ENCODE measurements at regions not wholly inside any gene's neighbourhood (a gene's known extent, or its start where the extent isn't known, plus 50 kb on each side); places are given as distances from the start of the nearest gene placed in this dataset.

DNA sequence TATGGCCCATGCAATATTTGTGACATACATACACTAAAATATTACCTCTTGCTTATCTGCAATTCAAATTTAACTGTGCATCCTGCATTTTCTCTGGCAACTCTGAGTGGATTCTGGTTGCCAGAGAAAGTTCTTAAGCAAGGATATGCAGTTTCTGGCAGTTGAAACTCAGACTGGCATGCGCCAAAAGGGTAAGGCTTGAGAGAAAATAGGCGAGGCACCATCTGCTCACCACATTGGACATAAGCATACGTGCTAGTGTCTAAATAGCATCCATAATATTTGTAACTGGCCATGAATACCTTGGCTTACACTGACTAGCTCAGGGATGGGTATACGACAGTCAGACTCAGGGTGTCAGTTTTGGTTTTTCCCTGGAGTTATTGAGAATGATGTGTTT lies 465.1 kb downstream of the DOK5 start:
- Mint-ChIP-seq H3K27me3 (ENCODE audit: insufficient read depth, low read depth, poor library complexity) (peaks cover 3% of the 10 kb centered on the region), H3K27ac (no peak overlapping the region), H3K4me1 (no peaks in the 10 kb centered on the region), H3K4me3 (no peak overlapping the region), H3K36me3 (ENCODE audit: low read depth) (peaks cover 34% of the 10 kb centered on the region), H3K9me3 (peaks cover 89% of the 10 kb centered on the region)
- H3K9me2 ChIP-seq (ENCODE audit: insufficient read depth), result no peaks in the 10 kb centered on the region
- TF ChIP-seq, protein P1, sequence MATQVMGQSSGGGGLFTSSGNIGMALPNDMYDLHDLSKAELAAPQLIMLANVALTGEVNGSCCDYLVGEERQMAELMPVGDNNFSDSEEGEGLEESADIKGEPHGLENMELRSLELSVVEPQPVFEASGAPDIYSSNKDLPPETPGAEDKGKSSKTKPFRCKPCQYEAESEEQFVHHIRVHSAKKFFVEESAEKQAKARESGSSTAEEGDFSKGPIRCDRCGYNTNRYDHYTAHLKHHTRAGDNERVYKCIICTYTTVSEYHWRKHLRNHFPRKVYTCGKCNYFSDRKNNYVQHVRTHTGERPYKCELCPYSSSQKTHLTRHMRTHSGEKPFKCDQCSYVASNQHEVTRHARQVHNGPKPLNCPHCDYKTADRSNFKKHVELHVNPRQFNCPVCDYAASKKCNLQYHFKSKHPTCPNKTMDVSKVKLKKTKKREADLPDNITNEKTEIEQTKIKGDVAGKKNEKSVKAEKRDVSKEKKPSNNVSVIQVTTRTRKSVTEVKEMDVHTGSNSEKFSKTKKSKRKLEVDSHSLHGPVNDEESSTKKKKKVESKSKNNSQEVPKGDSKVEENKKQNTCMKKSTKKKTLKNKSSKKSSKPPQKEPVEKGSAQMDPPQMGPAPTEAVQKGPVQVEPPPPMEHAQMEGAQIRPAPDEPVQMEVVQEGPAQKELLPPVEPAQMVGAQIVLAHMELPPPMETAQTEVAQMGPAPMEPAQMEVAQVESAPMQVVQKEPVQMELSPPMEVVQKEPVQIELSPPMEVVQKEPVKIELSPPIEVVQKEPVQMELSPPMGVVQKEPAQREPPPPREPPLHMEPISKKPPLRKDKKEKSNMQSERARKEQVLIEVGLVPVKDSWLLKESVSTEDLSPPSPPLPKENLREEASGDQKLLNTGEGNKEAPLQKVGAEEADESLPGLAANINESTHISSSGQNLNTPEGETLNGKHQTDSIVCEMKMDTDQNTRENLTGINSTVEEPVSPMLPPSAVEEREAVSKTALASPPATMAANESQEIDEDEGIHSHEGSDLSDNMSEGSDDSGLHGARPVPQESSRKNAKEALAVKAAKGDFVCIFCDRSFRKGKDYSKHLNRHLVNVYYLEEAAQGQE (IDR thresholded peaks at IDR 0.05; ENCODE audit: unreplicated experiment), result no peak
- no peak for TF ChIP-seq NANOG (IDR thresholded peaks at IDR 0.05; ENCODE audit: borderline replicate concordance)
- TF ChIP-seq, protein P2, sequence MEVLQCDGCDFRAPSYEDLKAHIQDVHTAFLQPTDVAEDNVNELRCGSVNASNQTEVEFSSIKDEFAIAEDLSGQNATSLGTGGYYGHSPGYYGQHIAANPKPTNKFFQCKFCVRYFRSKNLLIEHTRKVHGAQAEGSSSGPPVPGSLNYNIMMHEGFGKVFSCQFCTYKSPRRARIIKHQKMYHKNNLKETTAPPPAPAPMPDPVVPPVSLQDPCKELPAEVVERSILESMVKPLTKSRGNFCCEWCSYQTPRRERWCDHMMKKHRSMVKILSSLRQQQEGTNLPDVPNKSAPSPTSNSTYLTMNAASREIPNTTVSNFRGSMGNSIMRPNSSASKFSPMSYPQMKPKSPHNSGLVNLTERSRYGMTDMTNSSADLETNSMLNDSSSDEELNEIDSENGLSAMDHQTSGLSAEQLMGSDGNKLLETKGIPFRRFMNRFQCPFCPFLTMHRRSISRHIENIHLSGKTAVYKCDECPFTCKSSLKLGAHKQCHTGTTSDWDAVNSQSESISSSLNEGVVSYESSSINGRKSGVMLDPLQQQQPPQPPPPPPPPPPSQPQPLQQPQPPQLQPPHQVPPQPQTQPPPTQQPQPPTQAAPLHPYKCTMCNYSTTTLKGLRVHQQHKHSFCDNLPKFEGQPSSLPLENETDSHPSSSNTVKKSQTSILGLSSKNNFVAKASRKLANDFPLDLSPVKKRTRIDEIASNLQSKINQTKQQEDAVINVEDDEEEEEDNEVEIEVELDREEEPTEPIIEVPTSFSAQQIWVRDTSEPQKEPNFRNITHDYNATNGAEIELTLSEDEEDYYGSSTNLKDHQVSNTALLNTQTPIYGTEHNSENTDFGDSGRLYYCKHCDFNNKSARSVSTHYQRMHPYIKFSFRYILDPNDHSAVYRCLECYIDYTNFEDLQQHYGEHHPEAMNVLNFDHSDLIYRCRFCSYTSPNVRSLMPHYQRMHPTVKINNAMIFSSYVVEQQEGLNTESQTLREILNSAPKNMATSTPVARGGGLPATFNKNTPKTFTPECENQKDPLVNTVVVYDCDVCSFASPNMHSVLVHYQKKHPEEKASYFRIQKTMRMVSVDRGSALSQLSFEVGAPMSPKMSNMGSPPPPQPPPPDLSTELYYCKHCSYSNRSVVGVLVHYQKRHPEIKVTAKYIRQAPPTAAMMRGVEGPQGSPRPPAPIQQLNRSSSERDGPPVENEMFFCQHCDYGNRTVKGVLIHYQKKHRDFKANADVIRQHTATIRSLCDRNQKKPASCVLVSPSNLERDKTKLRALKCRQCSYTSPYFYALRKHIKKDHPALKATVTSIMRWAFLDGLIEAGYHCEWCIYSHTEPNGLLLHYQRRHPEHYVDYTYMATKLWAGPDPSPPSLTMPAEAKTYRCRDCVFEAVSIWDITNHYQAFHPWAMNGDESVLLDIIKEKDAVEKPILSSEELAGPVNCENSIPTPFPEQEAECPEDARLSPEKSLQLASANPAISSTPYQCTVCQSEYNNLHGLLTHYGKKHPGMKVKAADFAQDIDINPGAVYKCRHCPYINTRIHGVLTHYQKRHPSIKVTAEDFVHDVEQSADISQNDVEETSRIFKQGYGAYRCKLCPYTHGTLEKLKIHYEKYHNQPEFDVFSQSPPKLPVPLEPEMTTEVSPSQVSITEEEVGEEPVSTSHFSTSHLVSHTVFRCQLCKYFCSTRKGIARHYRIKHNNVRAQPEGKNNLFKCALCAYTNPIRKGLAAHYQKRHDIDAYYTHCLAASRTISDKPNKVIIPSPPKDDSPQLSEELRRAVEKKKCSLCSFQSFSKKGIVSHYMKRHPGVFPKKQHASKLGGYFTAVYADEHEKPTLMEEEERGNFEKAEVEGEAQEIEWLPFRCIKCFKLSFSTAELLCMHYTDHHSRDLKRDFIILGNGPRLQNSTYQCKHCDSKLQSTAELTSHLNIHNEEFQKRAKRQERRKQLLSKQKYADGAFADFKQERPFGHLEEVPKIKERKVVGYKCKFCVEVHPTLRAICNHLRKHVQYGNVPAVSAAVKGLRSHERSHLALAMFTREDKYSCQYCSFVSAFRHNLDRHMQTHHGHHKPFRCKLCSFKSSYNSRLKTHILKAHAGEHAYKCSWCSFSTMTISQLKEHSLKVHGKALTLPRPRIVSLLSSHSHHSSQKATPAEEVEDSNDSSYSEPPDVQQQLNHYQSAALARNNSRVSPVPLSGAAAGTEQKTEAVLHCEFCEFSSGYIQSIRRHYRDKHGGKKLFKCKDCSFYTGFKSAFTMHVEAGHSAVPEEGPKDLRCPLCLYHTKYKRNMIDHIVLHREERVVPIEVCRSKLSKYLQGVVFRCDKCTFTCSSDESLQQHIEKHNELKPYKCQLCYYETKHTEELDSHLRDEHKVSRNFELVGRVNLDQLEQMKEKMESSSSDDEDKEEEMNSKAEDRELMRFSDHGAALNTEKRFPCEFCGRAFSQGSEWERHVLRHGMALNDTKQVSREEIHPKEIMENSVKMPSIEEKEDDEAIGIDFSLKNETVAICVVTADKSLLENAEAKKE (CRISPR knock-in tag; IDR thresholded peaks at IDR 0.05), result no peak
- TF ChIP-seq POLR2AphosphoS5 (IDR thresholded peaks at IDR 0.05; ENCODE audit: low read depth), result no peak
- no peak for TF ChIP-seq ZNF331 (CRISPR knock-in tag; IDR thresholded peaks at IDR 0.05; ENCODE audit: low read depth)
- TF ChIP-seq ZNF114 (CRISPR knock-in tag; IDR thresholded peaks at IDR 0.05), result no peak
- TF ChIP-seq STAT1 (IDR thresholded peaks at IDR 0.05; ENCODE audit: unreplicated experiment), result no peak
- TF ChIP-seq, protein P3, sequence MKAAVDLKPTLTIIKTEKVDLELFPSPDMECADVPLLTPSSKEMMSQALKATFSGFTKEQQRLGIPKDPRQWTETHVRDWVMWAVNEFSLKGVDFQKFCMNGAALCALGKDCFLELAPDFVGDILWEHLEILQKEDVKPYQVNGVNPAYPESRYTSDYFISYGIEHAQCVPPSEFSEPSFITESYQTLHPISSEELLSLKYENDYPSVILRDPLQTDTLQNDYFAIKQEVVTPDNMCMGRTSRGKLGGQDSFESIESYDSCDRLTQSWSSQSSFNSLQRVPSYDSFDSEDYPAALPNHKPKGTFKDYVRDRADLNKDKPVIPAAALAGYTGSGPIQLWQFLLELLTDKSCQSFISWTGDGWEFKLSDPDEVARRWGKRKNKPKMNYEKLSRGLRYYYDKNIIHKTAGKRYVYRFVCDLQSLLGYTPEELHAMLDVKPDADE (IDR thresholded peaks at IDR 0.05), result no peak
- no peak for TF ChIP-seq EZH2phosphoT487 (IDR thresholded peaks at IDR 0.05; ENCODE audit: unreplicated experiment)
- TF ChIP-seq JUNB (IDR thresholded peaks at IDR 0.05; ENCODE audit: unreplicated experiment), result no peak
- no peak for TF ChIP-seq EZH2 (IDR thresholded peaks at IDR 0.05; ENCODE audit: low read depth, unreplicated experiment)
- TF ChIP-seq, protein P4, sequence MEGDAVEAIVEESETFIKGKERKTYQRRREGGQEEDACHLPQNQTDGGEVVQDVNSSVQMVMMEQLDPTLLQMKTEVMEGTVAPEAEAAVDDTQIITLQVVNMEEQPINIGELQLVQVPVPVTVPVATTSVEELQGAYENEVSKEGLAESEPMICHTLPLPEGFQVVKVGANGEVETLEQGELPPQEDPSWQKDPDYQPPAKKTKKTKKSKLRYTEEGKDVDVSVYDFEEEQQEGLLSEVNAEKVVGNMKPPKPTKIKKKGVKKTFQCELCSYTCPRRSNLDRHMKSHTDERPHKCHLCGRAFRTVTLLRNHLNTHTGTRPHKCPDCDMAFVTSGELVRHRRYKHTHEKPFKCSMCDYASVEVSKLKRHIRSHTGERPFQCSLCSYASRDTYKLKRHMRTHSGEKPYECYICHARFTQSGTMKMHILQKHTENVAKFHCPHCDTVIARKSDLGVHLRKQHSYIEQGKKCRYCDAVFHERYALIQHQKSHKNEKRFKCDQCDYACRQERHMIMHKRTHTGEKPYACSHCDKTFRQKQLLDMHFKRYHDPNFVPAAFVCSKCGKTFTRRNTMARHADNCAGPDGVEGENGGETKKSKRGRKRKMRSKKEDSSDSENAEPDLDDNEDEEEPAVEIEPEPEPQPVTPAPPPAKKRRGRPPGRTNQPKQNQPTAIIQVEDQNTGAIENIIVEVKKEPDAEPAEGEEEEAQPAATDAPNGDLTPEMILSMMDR (conservative IDR thresholded peaks at IDR 0.05; ENCODE audit: low read depth in 2 of 2), result no peak
- no peak for TF ChIP-seq CREB1 (CRISPR knock-in tag; IDR thresholded peaks at IDR 0.05; ENCODE audit: low read depth)
- DNase-seq (ENCODE audit: low spot score) (no peak), ATAC-seq (no peak)
- H3K4me1 ChIP-seq (ENCODE audit: insufficient read depth), result no peaks in the 10 kb centered on the region
- no peaks in the 10 kb centered on the region for H4K20me1 ChIP-seq (replicated peaks; ENCODE audit: insufficient read depth)
- no peak overlapping the region for H3K27ac ChIP-seq (ENCODE audit: low read depth)
- no peak overlapping the region for H2AFZ ChIP-seq
- no peak overlapping the region for H3K4me3 ChIP-seq
- H3K4me2 ChIP-seq, result no peak overlapping the region
- H3K79me2 ChIP-seq (replicated peaks; ENCODE audit: insufficient read depth), result no peaks in the 10 kb centered on the region
- no peaks in the 10 kb centered on the region for H3K27me3 ChIP-seq (ENCODE audit: insufficient read depth)
- H3K36me3 ChIP-seq (ENCODE audit: insufficient read depth), result peaks cover 8% of the 10 kb centered on the region; the same call in 1 of the 2 replicates
- H3F3A ChIP-seq (replicated peaks; ENCODE audit: low read depth), result no peaks in the 10 kb centered on the region

Data from GM23338 (cell line).